K562 (cell line): ENCODE measurements at regions not wholly inside any gene's neighbourhood (a gene's known extent, or its start where the extent isn't known, plus 50 kb on each side); places are given as distances from the start of the nearest gene placed in this dataset.

Experiments used
- DMBX1 ChIP-seq: fragments of 250-450 bp; sonication (Bioruptor Pico); IDR thresholded peaks from 2 replicates; pipeline ENCODE4 v1.8.0; 2022; ENCODE audit warnings: inconsistent platforms, mild to moderate bottlenecking, moderate library complexity, borderline replicate concordance
- KDM2B ChIP-seq: fragments of 250-450 bp; sonication (Bioruptor Pico); IDR thresholded peaks from 2 replicates; pipeline ENCODE4 v1.8.0; 2021; ENCODE audit warnings: mild to moderate bottlenecking, moderate library complexity
- MAZ ChIP-seq, 2 experiments: fragments of 450-650 bp in 1 of 2; sonication (generic) in 1 of 2; formaldehyde crosslinking; IDR thresholded peaks in 1 of 2; conservative IDR thresholded peaks in 1 of 2; 2 replicates each; pipeline versions ENCODE4 v1.4.0 to v1.5.0; 2020; ENCODE audit warnings: mild to moderate bottlenecking in 1 of 2, missing genetic modification reagents in 1 of 2
- POLR2A ChIP-seq: fragments of 450-650 bp; conservative IDR thresholded peaks from 2 replicates; pipeline ENCODE4 v1.6.1; 2016
- RAD21 ChIP-seq, 2 experiments: fragments of 250-450 bp in 1 of 2; fragments of 450-650 bp in 1 of 2; sonication (Bioruptor Pico) in 1 of 2; formaldehyde crosslinking in 1 of 2; IDR thresholded peaks in 1 of 2; conservative IDR thresholded peaks in 1 of 2; 2 replicates each; pipeline versions ENCODE4 v1.4.0 to v1.8.0; 2020 to 2022; ENCODE audit warnings: mild to moderate bottlenecking in 2 of 2, moderate library complexity in 1 of 2
- TRIM24 ChIP-seq, 2 experiments: fragments of 450-650 bp; IDR thresholded peaks; 2 replicates each; pipeline ENCODE4 v1.6.1; 2016

DNA sequence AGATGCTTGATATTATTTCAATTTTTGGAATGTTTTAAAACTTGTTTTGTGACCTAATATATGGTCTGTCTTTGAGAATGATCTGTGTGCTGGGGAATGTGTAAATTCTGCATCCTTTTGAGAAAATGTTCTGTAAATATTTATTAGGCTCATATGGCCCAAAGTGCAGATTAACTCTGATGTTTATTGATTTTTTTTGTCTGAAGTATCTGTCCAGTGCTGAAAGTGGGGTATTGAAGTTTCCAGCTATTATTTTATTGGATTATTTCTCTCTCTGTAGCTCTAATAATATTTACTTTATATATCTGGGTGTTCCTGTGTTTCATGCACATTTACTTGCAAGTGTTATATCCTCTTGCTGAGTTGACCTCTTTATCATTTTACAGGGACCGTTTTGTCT is 1397.2 kb downstream of the PLA2G4A start:
- TF ChIP-seq RAD21 (CRISPR knock-in tag; conservative IDR thresholded peaks at IDR 0.05 in 1 of 2, IDR thresholded peaks at IDR 0.05 in 1 of 2) (no peak), POLR2A (no peak), TRIM24 (IDR thresholded peaks at IDR 0.05) (no peak), KDM2B (CRISPR knock-in tag) (no peak), MAZ (CRISPR knock-in tag; conservative IDR thresholded peaks at IDR 0.05 in 1 of 2, IDR thresholded peaks at IDR 0.05 in 1 of 2) (no peak), DMBX1 (no peak)
